ENCODE measurements at regions not wholly inside any gene's neighbourhood (a gene's known extent, or its start where the extent isn't known, plus 50 kb on each side); places are given as distances from the start of the nearest gene placed in this dataset.

DNA sequence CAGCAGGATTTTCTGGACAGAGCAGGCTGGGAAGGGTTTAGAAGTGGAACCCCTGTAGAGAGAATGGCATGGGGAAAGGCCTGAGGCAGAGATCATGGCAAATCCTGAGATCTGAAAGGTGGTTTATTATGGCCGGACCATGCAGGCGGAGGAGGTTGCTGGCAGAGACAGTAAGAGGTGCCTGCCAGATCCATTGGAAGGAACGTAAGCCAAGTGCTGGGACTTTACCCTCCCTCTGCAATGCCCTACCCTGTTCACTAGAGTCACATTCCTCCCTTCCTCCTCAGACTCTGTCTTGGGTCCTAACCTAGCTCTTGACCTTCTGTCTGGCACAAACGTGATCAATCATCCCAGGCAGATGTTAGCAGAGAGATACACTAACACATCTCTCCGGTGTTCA lies 66.4 kb upstream of the SLC22A23 start:
- DNase-seq = no peak

DNA sequence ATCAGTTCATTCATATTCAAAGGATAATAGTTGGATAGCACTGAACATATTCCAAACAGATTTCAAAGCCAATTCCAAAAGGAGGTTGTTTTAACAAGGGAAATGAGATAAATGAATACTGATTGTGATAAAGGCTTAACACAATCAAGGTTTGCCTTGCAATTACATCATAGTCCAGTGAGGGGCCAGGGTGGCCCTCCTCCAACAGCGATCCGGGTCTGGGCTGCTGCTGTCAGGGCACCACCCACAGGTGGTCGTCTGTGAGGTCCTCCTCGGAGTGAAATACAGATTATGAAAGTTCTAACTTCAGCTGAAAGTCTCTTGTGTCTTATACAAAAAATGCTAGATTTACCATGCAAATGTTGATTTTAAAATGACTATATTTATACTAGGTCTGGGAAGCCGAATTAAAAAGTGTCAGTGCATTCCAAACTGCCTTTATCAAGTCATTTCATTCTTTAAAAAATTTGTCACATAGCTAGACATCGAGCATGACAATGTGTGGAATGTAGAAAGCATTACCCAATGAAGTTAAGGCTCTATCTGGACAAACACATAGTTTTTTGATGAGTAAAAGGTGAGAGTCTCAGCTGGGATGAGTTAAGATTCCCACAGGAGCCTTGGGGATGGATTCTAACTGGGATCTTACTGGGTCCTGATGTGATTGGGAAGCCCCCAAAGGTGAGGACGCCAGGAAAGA lies 65.9 kb upstream of the SLC22A23 start:
- DNase-seq = no peak

GRCh38 chr6:3520281-3521230 lies 63.7 kb upstream of the SLC22A23 start:
- no peak for DNase-seq

DNA sequence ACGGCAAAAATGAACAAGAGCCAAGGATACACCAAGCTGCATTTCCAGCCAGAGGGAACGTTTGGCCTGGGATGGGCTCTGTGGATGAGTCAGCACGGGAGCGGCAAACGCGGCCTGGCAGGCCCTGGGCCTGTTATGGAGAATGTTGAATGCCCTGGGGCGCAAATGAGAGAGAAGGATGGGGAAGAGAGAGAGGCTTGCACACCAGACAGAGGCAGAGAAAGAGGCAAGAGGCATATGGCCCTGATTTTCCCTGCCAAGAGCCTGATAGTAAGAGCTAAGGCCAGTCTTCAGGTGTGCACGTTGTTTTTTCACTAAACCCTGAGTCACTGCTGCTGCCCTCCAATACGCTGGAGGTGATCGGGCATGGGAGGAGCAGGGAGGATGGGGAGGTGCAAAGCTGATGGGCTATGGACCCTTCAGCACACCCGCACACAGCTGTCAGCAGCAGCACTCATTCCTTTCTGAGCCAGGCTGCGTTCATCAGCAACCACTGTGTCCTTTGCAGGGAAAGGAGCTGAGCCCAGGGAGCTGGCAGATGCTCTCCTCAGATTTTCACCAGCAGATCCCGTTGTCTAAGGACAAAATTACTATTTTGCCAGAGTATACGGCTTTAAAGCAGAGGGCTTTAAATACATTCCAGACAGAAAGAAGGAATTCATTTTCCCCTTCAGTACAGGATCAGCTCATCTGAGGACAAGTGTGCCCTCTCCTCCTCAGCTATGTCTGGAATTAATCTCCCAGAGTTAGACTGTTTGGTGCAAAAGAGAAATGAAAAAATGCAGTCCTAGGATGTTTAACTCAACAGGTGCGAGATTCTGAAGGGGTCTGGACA lies 61.7 kb upstream of the SLC22A23 start:
- no peak for DNase-seq

DNA sequence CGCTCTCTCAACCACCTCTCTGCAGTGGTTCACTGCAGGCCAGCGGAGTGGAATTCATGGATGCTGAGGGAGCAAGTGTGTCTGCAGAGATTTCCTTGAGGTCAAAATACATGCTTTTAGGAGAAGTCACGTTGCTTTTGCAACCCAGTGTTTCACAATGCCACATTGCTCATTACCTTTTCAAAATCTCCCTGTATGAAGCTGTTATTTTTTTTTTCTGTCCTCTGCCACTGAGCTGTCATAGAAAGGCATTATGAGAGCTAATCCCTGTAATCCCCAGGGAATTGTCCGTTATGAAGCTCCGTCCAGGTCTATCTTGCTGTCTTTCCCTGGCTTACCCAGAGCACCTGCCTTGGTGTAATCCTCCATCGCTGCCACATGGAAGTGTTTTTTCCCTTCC lies 60.5 kb upstream of the SLC22A23 start:
- DNase-seq = no peak

GRCh38 chr6:3516092-3516491 lies 59.2 kb upstream of the SLC22A23 start:
- no peak for DNase-seq

DNA sequence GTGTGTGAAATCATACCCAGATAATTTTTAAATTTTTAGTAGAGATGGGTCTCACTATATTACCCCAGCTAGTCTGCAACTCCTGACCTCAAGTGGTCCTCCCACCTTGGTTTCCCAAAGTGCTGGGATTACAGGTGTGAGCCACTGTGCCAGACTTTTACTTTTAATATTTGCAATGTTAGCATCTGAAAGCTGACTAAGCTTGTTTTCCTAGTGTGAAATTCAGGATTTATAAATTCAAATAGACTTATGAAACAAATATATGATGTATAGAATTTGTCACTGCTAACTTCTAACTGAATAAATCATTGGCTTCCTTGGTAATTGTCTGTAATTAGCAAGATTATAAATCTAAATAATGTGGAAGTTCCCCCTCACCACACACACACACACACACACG lies 58.8 kb upstream of the SLC22A23 start:
- no peak for DNase-seq

DNA sequence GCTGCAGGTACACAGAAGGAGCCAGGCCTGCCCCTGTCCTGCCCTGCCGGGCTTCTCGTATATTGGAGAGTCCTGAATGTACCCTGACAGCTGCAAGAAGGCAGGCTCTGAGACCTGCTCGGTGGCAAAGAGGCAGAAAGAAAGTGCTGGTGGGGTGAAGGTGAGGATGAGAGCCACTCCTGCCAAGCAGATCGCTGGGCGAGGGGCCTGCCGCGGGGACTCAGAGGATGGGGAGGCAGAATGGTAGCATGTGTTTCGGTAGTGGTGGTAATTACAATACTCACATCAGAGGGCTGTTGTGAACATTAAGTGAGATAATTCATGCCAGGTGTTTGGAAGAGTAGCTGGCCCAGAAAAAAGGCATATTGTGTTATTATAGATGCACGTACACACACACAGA lies 56.6 kb upstream of the SLC22A23 start:
- no peak for DNase-seq

DNA sequence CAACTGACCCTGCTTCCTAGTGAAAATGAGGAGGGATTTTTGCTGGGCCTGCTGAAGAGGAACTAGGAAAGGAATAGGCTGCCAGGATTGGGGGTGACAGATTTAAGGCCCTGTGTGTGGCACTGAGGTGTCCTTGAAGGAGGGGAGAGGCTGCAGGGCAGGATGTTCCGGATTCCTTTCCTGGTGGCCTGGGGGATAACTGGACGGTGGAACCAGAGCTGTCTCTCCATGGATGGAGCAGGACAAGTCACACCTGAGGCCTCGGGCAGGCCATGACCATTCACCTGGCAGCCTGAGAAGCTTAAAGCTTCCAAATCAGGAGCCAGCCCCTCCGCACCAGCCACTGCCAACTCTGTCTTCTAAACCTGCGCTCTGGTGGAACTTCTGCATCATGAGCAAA lies 56.0 kb upstream of the SLC22A23 start:
- DNase-seq = no peak

DNA sequence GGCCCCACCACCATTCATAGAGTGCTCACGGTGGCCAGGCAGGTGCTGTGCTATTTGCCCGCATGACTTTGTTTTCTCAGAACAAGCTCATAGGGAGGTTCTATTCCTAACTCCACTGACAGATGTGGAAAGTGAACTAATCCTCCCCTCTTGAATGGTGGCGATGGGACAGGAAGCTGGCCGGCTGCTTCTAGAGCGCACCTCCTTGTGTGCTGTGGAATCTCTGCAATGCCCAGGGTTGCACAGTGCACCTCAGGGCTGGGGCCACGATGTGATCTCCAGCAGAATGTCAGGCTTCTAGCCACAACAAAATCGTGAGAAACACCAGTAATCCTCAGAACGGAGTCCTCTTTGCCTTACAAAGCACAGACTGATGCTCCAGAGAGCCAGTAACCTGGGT lies 53.8 kb upstream of the SLC22A23 start:
- no peak for DNase-seq

DNA sequence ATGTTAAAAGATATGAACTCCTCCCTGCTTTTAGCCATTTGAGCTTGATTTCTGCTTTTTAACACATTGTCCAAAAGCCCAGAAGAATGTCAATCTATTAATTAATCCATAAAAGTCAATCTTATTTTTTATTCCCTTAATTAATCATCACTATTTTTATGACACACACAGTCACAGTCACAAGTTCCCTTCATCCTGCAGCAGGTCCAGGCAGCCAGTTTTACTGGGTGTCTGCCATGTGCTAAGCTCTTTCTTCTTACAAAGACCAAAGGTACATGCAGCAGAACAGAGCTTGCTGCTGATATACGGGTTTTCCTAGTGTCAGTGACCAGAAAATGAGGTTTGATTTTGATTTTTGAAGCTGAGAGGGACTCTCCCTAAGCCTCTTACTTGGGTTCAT lies 53.3 kb upstream of the SLC22A23 start:
- DNase-seq = no peak

- no peak for DNase-seq
Measured at GRCh38 chr6:3509336-3509735, 52.5 kb upstream of the SLC22A23 start.

GRCh38 chr6:3506751-3507383 lies 50.0 kb upstream of the SLC22A23 start:
- no peak for DNase-seq

Measured in hippocampal formation (tissue), 2 donors.